PC-9 (cell line): ENCODE measurements at regions not wholly inside any gene's neighbourhood (a gene's known extent, or its start where the extent isn't known, plus 50 kb on each side); places are given as distances from the start of the nearest gene placed in this dataset.

Source experiments
- BruUV-seq: library from RNA; stranded (reverse); fragments of 400-500 nt; replicated peaks from 2 replicates; lab custom pipeline; 2021; lab: Mats Ljungman, UMichigan
- CTCF ChIA-PET: fragments of 300-600 bp; sonication (Branson Sonifier 250); formaldehyde crosslinking; loops from one replicate; lab custom pipeline; 2022; ENCODE audit warnings: antibody characterized with exemption; lab: Charles Lee
- POLR2A ChIA-PET: fragments of 300-600 bp; sonication (Branson Sonifier 250); formaldehyde crosslinking; loops from one replicate; lab custom pipeline; 2022; ENCODE audit warnings: antibody characterized with exemption; ENCODE audit not compliant: unreplicated experiment; lab: Charles Lee
- DNase-seq, 2 experiments: peaks; one replicate each; pipeline versions ENCODE4 v3.0.0 to v3.0.0-alpha.2; 2015 to 2022; ENCODE audit warnings: mixed read lengths in 1 of 2
- H2AFZ ChIP-seq: fragments of 200-600 bp; sonication (generic); 2 replicates; pipeline ENCODE4 v1.8.1; 2017; ENCODE audit warnings: antibody characterized with exemption
- H3F3A ChIP-seq: fragments of 200-600 bp; sonication (generic); 2 replicates; pipeline ENCODE4 v1.8.1; 2017; ENCODE audit warnings: antibody characterized with exemption, mild to moderate bottlenecking, low read depth; ENCODE audit not compliant: insufficient read depth
- H3K27ac ChIP-seq: fragments of 200-600 bp; sonication (generic); 2 replicates; pipeline ENCODE4 v1.6.1; 2016; ENCODE audit warnings: mixed run types
- H3K27me3 ChIP-seq: fragments of 200-600 bp; sonication (generic); 2 replicates; pipeline ENCODE4 v1.6.1; 2016; ENCODE audit warnings: low read depth, mixed run types; ENCODE audit not compliant: insufficient read depth
- H3K36me3 ChIP-seq: fragments of 200-600 bp; sonication (generic); 2 replicates; pipeline ENCODE4 v1.6.1; 2016; ENCODE audit warnings: low read depth, mixed run types
- H3K4me1 ChIP-seq: fragments of 200-600 bp; sonication (generic); replicated peaks from 2 replicates; pipeline ENCODE4 v1.6.1; 2016; ENCODE audit warnings: mixed run types; ENCODE audit not compliant: insufficient read depth
- H3K4me2 ChIP-seq: fragments of 200-600 bp; sonication (generic); 2 replicates; pipeline ENCODE4 v1.6.1; 2017; ENCODE audit warnings: mixed run types
- H3K4me3 ChIP-seq: fragments of 200-600 bp; sonication (generic); 2 replicates; pipeline ENCODE4 v1.6.1; 2016; ENCODE audit warnings: mixed run types
- H3K79me2 ChIP-seq: fragments of 200-600 bp; sonication (generic); 2 replicates; pipeline ENCODE4 v1.6.1; 2017; ENCODE audit warnings: low read depth, mixed run types
- H3K9me2 ChIP-seq: fragments of 200-600 bp; sonication (generic); 2 replicates; pipeline ENCODE4 v1.8.1; 2017; ENCODE audit warnings: mild to moderate bottlenecking; ENCODE audit not compliant: insufficient read depth
- H3K9me3 ChIP-seq: fragments of 200-600 bp; sonication (generic); 2 replicates; pipeline ENCODE4 v1.8.1; 2016; ENCODE audit warnings: low read depth; ENCODE audit not compliant: insufficient read depth
- H4K20me1 ChIP-seq: fragments of 200-600 bp; sonication (generic); 2 replicates; pipeline ENCODE4 v1.8.1; 2017; ENCODE audit not compliant: insufficient read depth
- CTCF ChIP-seq: fragments of 200-600 bp; sonication (generic); conservative IDR thresholded peaks from 2 replicates; pipeline ENCODE4 v1.6.1; 2017; ENCODE audit warnings: mixed run types, antibody characterized with exemption, mild to moderate bottlenecking, moderate library complexity
- EZH2 ChIP-seq: fragments of 200-600 bp; sonication (generic); IDR thresholded peaks from 2 replicates; pipeline ENCODE4 v1.8.0; 2017; ENCODE audit warnings: antibody characterized with exemption, low read depth
- intact Hi-C: fragments of 100-400 bp; cut with micrococcal nuclease; formaldehyde crosslinking; loops from one replicate; pipeline ENCODE4 v1.10.0; 2022; ENCODE audit not compliant: unreplicated experiment

GRCh38 chr10:130727766-130728490, 583.6 kb downstream of the TCERG1L start:
- H2AFZ ChIP-seq = no peak overlapping the region
- ChIA-PET POLR2A (no interaction called here), CTCF (no interaction called here)
- H3K36me3 ChIP-seq = no peaks in the 10 kb centered on the region
- H3K27me3 ChIP-seq = peaks cover 23% of the 10 kb centered on the region
- no peak overlapping the region for H3K4me2 ChIP-seq
- no peak for TF ChIP-seq CTCF
- no peak for TF ChIP-seq EZH2
- no peaks in the 10 kb centered on the region for H3K4me1 ChIP-seq
- intact Hi-C loops = no loop called here
- H3K79me2 ChIP-seq = no peaks in the 10 kb centered on the region
- no peaks in the 10 kb centered on the region for H3F3A ChIP-seq
- no peaks in the 10 kb centered on the region for H3K9me2 ChIP-seq
- no peak overlapping the region for H3K27ac ChIP-seq
- H4K20me1 ChIP-seq = no peaks in the 10 kb centered on the region
- H3K9me3 ChIP-seq = no peaks in the 10 kb centered on the region
- no peak for DNase-seq
- BruUV-seq = no TSS peak
- no peak overlapping the region for H3K4me3 ChIP-seq

- Histone ChIP-seq H4K20me1 (no peaks in the 10 kb centered on the region), H3K9me3 (no peaks in the 10 kb centered on the region), H3K79me2 (no peaks in the 10 kb centered on the region), H3K27me3 (peaks cover 23% of the 10 kb centered on the region), H2AFZ (no peak overlapping the region), H3K4me3 (no peak overlapping the region), H3K36me3 (no peaks in the 10 kb centered on the region), H3K4me2 (no peak overlapping the region), H3K4me1 (no peaks in the 10 kb centered on the region), H3K9me2 (no peaks in the 10 kb centered on the region), H3F3A (no peaks in the 10 kb centered on the region), H3K27ac (no peak overlapping the region)
- TF ChIP-seq CTCF (no peak), EZH2 (no peak)
- no peak for DNase-seq
- ChIA-PET POLR2A (no interaction called here), CTCF (no interaction called here)
- intact Hi-C loops = no loop called here
- no TSS peak for BruUV-seq
Measured at GRCh38 chr10:130728531-130729215, 582.8 kb downstream of the TCERG1L start.

- no peaks in the 10 kb centered on the region for H4K20me1 ChIP-seq
- H3K4me3 ChIP-seq = no peak overlapping the region
- no peaks in the 10 kb centered on the region for H3F3A ChIP-seq
- no peaks in the 10 kb centered on the region for H3K4me1 ChIP-seq
- TF ChIP-seq EZH2 = no peak
- TF ChIP-seq CTCF = no peak
- H3K27me3 ChIP-seq = peaks cover 23% of the 10 kb centered on the region
- H3K9me2 ChIP-seq = no peaks in the 10 kb centered on the region
- H3K79me2 ChIP-seq = no peaks in the 10 kb centered on the region
- H3K9me3 ChIP-seq = no peaks in the 10 kb centered on the region
- no peak overlapping the region for H2AFZ ChIP-seq
- no peaks in the 10 kb centered on the region for H3K36me3 ChIP-seq
- POLR2A ChIA-PET = no interaction called here
- intact Hi-C loops = no loop called here
- no peak overlapping the region for H3K27ac ChIP-seq
- BruUV-seq = no TSS peak
- no peak for DNase-seq
- H3K4me2 ChIP-seq = no peak overlapping the region
- CTCF ChIA-PET = no interaction called here
Measured at GRCh38 chr10:130729876-130730275, 581.6 kb downstream of the TCERG1L start.
